ENCODE measurements at regions not wholly inside any gene's neighbourhood (a gene's known extent, or its start where the extent isn't known, plus 50 kb on each side); places are given as distances from the start of the nearest gene placed in this dataset.
"Not testable (repeated sequence)": the region's sequence is repeated elsewhere in the genome, so short reads cannot be mapped to it uniquely, and the experiment has no call there.

DNA sequence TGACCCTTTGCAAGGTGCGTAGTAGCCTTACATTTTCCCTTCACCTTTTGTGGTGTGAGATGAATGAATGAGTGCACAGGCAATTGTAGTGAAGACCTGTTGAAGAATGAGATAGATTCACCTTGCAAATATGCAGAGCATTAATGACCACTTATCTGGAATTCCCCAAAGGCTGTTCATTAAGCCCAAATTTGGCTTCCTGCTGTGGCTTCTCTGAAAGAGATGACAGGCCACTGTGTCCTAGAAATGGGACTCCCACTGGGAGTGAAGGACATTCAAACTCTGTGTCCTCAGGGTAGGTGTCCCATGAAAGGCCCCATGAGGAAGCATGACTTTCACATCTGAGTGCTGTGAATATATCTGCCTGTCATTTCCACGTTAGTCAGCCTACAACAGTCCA lies 1821.8 kb upstream of the PIK3C3 start:
- DNase-seq (ENCODE audit: low read depth) = no peak

DNA sequence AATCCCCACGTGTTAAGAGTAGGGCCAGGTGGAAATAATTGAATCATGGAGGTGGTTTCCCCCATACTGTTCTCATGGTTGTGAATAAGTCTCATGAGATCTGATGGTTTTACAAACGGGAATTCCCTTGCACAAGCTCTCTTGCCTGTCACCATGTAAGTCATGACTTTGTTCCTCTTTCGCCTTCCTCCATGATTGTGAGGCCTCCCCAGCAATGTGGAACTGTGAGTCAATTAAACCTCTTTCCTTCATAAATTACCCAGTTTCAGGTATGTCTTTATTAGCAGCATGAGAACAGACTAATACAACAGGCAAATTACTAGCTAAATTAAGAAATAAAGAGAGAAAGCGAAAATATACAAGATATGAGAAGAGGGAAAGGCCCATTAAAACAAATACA lies 1822.6 kb upstream of the PIK3C3 start:
- not testable (repeated sequence) for DNase-seq (ENCODE audit: low read depth)

- no peak for DNase-seq (ENCODE audit: low read depth)
Measured at GRCh38 chr18:40124107-40124506, 1830.9 kb upstream of the PIK3C3 start.

GRCh38 chr18:40120796-40121391 lies 1834.1 kb upstream of the PIK3C3 start:
- no peak for DNase-seq (ENCODE audit: low read depth)

GRCh38 chr18:40120356-40120755 lies 1834.7 kb upstream of the PIK3C3 start:
- no peak for DNase-seq (ENCODE audit: low read depth)

DNA sequence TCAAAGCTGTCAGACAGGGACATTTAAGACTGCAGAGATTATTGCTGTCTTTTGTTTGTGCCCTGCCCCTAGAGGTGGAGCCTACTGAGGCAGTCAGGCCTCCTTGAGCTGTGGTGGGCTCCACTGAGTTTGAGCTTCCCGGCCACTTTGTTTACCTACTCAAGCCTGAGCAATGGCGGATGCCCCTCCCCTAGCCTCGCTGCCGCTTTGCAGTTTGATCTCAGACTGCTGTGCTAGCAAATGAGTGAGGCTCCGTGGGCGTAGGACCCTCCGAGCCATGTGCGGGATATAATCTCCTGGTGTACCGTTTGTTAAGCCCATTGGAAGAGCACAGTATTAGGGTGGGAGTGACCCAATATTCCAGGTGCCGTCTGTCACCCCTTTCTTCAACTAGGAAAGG lies 1835.5 kb upstream of the PIK3C3 start:
- DNase-seq (ENCODE audit: low read depth) = not testable (repeated sequence)

DNA sequence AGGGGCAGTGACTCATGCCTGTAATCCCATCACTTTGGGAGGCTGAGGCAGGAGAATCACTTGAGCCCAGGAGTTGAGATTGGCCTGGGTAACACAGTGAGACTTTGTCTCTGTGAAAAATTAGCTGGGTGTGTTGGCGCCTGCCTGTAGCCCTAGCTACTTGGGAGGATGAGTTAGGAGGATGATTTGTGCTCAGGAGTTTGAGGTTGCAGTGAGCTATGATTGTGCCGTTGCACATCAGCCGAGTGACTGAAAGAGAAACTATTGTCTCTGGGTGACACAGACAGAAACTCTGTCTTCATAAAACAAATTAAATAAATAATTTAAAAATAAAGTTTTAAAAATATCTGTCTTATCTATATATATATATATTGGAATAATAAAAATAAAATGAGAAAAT lies 1844.6 kb upstream of the PIK3C3 start:
- DNase-seq (ENCODE audit: low read depth) = no peak

GRCh38 chr18:40109252-40110049 lies 1845.6 kb upstream of the PIK3C3 start:
- DNase-seq (ENCODE audit: low read depth) = no peak

DNA sequence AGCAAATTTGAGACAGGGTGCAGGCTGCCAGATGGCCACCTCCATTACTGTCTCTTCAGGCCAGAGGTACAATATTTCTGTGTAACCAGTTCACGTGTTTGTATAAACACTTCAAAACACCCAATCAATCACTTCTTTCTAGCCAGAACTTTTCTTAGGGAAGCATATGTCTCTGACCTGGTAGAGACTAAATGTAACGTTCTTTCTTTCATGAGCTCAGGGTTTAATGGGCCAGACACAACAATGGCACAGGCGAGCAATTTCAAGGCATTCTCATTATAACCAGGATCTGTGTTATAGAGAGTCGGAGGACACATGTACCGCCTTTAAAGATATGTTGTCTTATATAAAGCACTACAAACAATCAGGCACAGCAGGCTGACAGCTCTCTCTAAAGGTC lies 1846.4 kb upstream of the PIK3C3 start:
- no peak for DNase-seq (ENCODE audit: low read depth)

DNA sequence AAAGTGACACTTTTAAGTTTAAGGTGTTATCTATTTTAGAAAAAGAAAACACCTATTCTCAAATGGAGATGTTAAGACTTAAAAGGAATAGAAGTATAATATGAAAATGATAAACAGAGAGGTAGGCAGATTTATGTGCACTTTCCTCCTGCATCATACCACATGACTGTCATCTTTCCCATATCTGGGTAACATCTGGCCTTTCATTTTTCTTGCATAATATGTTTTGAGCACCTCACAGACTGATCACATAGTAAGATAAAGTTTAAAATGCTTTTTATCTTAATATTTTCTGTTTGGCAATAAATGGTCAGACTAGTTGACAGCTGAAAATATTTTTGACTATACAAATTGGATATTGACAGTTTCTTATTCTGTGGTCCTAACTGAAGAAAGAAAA lies 1852.1 kb upstream of the PIK3C3 start:
- DNase-seq (ENCODE audit: low read depth) = no peak

DNA sequence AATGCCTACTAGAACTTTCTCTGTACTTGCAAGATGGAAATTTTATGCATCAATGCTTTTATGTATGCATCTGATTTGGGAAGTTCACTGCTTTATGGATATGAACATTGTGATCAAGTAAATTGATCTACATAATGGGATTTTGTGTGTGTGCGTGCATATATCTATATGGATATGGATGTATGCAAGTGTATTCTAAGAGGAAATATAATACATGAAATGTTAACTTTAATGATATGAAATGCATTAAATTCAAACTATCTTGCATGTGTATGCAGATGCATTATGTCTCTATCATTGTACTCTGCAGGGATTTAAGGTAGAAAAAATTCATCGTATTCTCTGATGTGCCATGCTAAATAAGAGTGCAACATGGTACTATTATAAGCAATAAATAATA lies 1855.4 kb upstream of the PIK3C3 start:
- no peak for DNase-seq (ENCODE audit: low read depth)

GRCh38 chr18:40096675-40097074 lies 1858.4 kb upstream of the PIK3C3 start:
- no peak for DNase-seq (ENCODE audit: low read depth)

DNA sequence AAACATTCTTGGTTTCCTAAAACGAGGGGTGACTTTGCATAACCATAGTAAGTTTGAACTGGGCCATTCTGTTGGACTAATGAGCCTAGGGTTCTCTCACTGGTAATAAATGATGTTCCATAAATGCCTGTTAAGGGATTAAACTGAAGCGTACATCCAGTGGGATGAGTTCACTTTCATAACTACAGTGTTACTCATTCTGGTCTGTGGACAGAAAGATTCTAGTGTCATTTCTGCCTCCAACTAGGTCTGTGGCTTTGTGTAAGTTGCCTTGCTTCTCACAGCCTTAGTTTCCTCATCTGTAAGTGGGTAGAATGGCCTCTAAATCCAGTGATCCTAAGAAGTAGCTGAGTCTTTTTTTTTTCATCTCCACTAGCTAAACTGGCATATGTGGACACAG lies 1860.6 kb upstream of the PIK3C3 start:
- no peak for DNase-seq (ENCODE audit: low read depth)

- DNase-seq (ENCODE audit: low read depth) = no peak
Measured at GRCh38 chr18:40088130-40088529, 1866.9 kb upstream of the PIK3C3 start.

DNA sequence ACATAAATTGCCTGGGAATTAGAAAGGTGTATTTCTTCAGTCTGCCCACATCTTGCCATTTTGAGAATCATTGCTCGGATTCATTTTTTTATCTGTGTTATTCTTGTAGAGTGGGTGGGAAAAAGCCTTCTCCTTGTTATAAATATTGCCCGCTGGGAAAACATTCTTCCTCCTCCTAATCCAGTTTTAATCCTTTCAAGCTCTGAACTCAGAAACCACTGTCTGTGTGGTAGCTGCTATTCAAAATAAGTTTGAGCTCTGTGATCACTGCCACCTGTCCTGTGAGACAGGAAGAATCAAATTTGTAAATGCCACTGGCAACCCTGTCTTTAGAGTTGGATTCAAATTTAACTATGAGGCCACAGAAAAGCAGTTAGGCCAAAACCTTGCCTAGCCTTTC lies 1875.2 kb upstream of the PIK3C3 start:
- DNase-seq (ENCODE audit: low read depth) = no peak

DNA sequence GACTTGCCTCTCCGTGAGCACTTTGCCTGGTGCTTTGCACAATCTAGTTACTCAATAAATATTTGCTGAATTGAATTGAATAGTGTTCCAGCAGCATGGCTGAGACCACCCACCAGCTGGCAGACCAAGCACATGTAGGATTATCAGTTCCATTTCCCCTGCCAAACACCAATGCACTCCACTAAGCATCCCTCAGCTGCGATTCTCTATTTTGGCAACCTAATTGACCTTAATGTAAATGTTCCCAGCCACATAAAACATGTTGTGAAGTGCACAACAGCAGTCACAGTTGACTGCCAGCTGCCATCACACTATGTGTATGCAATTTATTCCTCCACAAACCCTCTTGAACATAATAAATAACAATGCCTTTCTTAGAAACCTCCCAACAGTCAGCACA lies 1879.4 kb upstream of the PIK3C3 start:
- no peak for DNase-seq (ENCODE audit: low read depth)

- DNase-seq (ENCODE audit: low read depth) = no peak
Measured at GRCh38 chr18:40072761-40073160, 1882.3 kb upstream of the PIK3C3 start.

DNA sequence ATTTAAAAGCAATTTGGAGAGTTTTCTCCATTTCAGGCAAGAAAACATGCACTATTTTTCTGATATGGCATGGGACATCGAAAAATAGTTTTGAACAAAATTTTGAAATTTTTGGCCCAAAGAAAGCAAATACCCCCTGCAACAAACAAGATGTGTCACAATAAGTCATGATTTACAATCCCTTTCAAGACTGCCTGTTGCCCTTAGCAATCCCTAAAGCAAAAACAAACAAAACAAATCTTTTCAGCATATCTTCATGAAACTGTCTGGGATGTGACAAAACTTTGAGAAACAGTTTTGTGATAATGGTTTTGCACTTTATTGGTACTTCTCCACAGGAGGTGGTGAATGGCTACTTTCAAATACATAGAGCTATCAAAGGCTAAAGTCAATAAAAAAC lies 1888.7 kb upstream of the PIK3C3 start:
- no peak for DNase-seq (ENCODE audit: low read depth)

DNA sequence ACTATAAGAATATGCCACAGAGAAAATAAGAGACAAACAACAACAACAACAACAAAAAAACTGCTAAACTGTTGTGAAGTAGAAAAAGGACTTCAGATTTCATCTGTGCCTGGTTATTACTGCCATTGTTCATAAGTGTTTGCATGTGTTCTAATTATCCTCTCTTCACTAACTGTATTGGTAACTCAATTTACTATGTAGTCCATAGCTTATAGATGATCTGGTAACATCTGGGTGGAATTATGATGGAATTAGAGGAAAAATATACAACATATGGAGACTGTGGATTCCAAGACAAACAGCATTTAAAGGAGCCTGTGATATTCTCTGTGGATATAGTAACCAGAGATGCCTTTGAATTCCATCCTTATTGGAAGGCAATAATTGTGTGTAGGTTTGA lies 1891.5 kb upstream of the PIK3C3 start:
- DNase-seq (ENCODE audit: low read depth) = no peak

DNA sequence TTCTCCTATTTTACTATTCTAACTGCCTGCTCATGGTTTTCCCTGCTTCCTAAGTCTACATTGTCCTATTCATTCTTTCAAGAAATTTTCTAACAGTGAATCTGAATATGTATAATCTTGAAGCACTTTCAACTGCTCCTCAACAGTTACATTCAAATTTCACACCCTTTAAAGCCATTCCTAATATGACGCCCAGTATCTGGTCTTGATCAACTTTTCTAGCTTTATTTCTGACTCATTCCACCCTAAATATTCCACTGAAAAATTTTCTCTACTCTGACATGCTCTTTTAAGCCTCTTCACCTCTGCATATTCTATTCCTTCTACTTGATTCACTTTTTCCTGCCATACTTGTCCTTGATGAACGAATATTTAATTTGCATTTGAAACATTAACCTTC lies 1893.9 kb upstream of the PIK3C3 start:
- DNase-seq (ENCODE audit: low read depth) = no peak

DNA sequence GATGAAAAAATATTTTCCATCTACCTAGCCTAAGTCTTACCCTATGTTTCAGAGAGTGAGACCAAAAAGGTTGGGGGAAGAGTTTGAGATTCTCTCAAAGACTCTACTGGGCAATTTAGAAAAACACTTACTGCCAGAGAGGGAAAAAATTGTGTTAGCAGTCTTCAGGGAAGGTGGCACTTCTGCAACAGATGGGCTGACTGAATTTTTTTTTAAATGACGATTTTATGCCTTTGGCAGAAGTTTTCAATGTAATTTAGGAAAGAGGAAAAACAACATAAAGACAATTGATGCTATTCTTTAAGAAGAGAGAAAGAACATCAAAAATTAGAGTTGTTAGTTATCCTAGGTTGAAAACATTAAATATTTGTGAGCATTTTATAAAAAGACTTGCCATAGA lies 1894.5 kb upstream of the PIK3C3 start:
- DNase-seq (ENCODE audit: low read depth) = no peak

DNA sequence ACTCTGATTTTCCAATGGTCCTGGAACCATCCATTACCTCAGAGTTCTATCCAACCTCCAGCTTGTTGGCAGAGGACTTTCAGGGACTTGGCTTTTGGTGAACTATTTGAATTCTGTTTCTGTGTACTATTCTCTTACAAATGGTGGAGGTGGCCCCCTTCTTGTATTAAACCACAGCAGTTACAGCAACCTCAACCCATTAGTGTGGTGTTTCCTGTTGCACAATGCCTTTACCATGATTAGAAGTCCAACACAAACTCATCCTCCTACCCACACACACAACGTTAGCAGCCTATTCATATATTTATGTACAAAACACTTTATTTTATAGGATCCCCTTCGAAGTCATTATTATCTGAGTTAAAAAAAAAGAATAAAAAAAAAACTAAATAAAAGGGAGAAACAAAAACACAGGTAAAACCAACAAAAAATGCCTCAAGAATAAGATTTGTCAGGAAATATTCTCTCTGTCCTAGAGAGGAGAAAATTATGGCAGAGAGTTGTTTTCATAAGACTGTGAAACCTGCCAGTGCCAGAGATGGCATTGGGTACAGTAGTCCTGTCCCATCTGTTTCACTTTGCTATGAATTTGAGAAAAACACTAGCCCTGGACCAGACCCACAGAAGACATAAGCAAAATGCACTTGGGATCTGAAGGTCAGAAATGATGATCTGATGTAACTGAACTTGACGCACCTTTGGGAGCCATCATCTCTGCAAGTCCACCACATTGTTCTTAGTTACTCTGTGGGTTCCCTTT lies 1896.0 kb upstream of the PIK3C3 start:
- no peak for DNase-seq (ENCODE audit: low read depth)

DNA sequence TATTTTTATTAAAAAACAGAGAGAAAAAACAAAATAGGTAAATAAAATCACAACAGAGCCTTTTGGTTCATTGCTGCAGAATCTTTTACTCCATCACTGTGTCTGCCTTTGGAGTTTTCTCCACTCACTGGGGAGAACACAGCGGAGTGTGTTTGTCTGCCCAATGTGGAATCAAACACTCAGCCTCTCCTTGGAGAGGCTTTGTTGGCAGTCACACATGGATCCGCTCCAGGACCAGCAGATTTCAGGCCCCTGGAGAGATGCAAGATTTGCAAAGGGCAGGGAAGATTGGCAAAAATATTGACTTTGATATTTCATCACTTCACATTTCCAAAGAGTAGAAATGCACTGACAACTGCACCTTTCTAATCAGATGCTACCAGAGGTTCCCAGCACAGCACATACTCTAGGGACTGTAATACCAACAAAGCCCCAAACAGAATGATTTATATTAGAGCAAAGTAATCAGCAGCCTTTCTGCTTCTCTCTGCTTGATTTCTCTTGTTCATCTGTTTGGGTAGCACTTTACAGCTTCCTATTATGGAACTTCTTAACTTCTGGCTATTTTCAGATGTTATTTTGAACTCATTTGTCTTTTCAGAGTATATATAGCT lies 1898.8 kb upstream of the PIK3C3 start:
- no peak for DNase-seq (ENCODE audit: low read depth)

Data from activated T-helper 9 cell treated with anti-CD3 and anti-CD28 coated beads, Interleukin-2, amount 50 U/mL, for 16 hours (primary cell).